WTC11 (cell line): ENCODE measurements at regions not wholly inside any gene's neighbourhood (a gene's known extent, or its start where the extent isn't known, plus 50 kb on each side); places are given as distances from the start of the nearest gene placed in this dataset.

ENCODE experiments used
- ATF2 ChIP-seq: sonication (generic); formaldehyde crosslinking; IDR thresholded peaks from 2 replicates; pipeline ENCODE4 v1.8.1; 2022; ENCODE audit warnings: low read depth, missing genetic modification reagents, borderline replicate concordance
- ATF3 ChIP-seq: sonication (generic); formaldehyde crosslinking; conservative IDR thresholded peaks from 2 replicates; pipeline ENCODE4 v1.8.1; 2022; ENCODE audit warnings: mild to moderate bottlenecking, missing genetic modification reagents
- CBFB ChIP-seq: sonication (generic); formaldehyde crosslinking; IDR thresholded peaks from 2 replicates; pipeline ENCODE4 v1.8.1; 2022; ENCODE audit warnings: mild to moderate bottlenecking, low read depth, missing genetic modification reagents
- CREM ChIP-seq: sonication (generic); formaldehyde crosslinking; IDR thresholded peaks from 2 replicates; pipeline ENCODE4 v1.8.1; 2022; ENCODE audit warnings: mild to moderate bottlenecking, missing genetic modification reagents, moderate library complexity
- CTCF ChIP-seq: fragments of 200-600 bp; IDR thresholded peaks from 2 replicates; pipeline ENCODE4 v1.8.0; 2022; ENCODE audit warnings: antibody characterized with exemption
- E2F1 ChIP-seq: sonication (generic); formaldehyde crosslinking; IDR thresholded peaks from 2 replicates; pipeline ENCODE4 v1.8.0; 2022; ENCODE audit warnings: mild to moderate bottlenecking, missing genetic modification reagents
- FOXJ3 ChIP-seq: sonication (generic); formaldehyde crosslinking; IDR thresholded peaks from 2 replicates; pipeline ENCODE4 v1.9.0; 2021; ENCODE audit warnings: missing genetic modification reagents, mild to moderate bottlenecking, borderline replicate concordance
- JAZF1 ChIP-seq: fragments of 250-450 bp; sonication (Bioruptor Pico); IDR thresholded peaks from 2 replicates; pipeline ENCODE4 v1.9.0; 2021; ENCODE audit warnings: moderate library complexity, mild to moderate bottlenecking, inconsistent platforms
- JUN ChIP-seq: sonication (generic); formaldehyde crosslinking; IDR thresholded peaks from 2 replicates; pipeline ENCODE4 v1.8.0; 2023; ENCODE audit warnings: mild to moderate bottlenecking, missing genetic modification reagents
- MAX ChIP-seq: sonication (generic); formaldehyde crosslinking; IDR thresholded peaks from 2 replicates; pipeline ENCODE4 v1.8.0; 2022; ENCODE audit warnings: mild to moderate bottlenecking, missing genetic modification reagents
- NR2C2 ChIP-seq: sonication (generic); formaldehyde crosslinking; IDR thresholded peaks from 2 replicates; pipeline ENCODE4 v1.8.0; 2022; ENCODE audit warnings: mild to moderate bottlenecking, missing genetic modification reagents
- SP1 ChIP-seq: sonication (generic); formaldehyde crosslinking; conservative IDR thresholded peaks from 2 replicates; pipeline ENCODE4 v1.8.1; 2022; ENCODE audit warnings: missing genetic modification reagents
- TEAD4 ChIP-seq: sonication (generic); formaldehyde crosslinking; IDR thresholded peaks from 2 replicates; pipeline ENCODE4 v1.8.0; 2022; ENCODE audit warnings: mild to moderate bottlenecking, missing genetic modification reagents
- ZNF263 ChIP-seq: sonication (generic); formaldehyde crosslinking; IDR thresholded peaks from 2 replicates; pipeline ENCODE4 v1.8.1; 2022; ENCODE audit warnings: low read depth, mild to moderate bottlenecking, moderate library complexity, missing genetic modification reagents

- TF ChIP-seq CTCF, result no peak
- TF ChIP-seq FOXJ3, result no peak
- TF ChIP-seq NR2C2, result no peak
- TF ChIP-seq CBFB (CRISPR knock-in tag), result no peak
- TF ChIP-seq ATF2 (CRISPR knock-in tag), result no peak
- TF ChIP-seq CREM (CRISPR knock-in tag), result no peak
- TF ChIP-seq JUN (CRISPR knock-in tag), result no peak
- TF ChIP-seq ATF3 (CRISPR knock-in tag), result no peak
- no peak for TF ChIP-seq SP1 (CRISPR knock-in tag)
- no peak for TF ChIP-seq ZNF263 (CRISPR knock-in tag)
- TF ChIP-seq E2F1 (CRISPR knock-in tag), result no peak
- TF ChIP-seq TEAD4 (CRISPR knock-in tag), result no peak
- no peak for TF ChIP-seq MAX
- TF ChIP-seq JAZF1 (CRISPR knock-in tag), result no peak
Measured at GRCh38 chr1:104801344-104801743, 1051.6 kb downstream of the AMY1C start.
